CD4-positive, alpha-beta memory T cell (primary cell): ENCODE measurements at regions not wholly inside any gene's neighbourhood (a gene's known extent, or its start where the extent isn't known, plus 50 kb on each side); places are given as distances from the start of the nearest gene placed in this dataset.

Source experiments
- CTCF ChIA-PET: fragments of 350-600 bp; sonication (Branson Sonifier 250); formaldehyde crosslinking; loops from one replicate; lab custom pipeline; 2021; ENCODE audit warnings: inconsistent platforms; ENCODE audit not compliant: partially characterized antibody; lab: Charles Lee
- POLR2A ChIA-PET: fragments of 350-600 bp; sonication (Branson Sonifier 250); formaldehyde crosslinking; loops from one replicate; lab custom pipeline; 2021; ENCODE audit not compliant: partially characterized antibody; lab: Charles Lee
- DNase-seq, 5 donors: peaks; one replicate each; pipeline versions ENCODE4 v3.0.0 to v3.0.0-alpha.2; 2020 to 2022; ENCODE audit warnings: mixed read lengths in 1 of 5
- H3K27ac ChIP-seq: one replicate; pipeline ENCODE4 v1.7.0; 2013; ENCODE audit warnings: low read depth, low read length
- H3K27me3 ChIP-seq: 2 replicates; pipeline ENCODE4 v1.7.0; 2013; ENCODE audit warnings: mild to moderate bottlenecking, low read length, moderate library complexity; ENCODE audit not compliant: insufficient read depth
- H3K36me3 ChIP-seq: 2 replicates; pipeline ENCODE4 v1.7.0; 2013; ENCODE audit warnings: mild to moderate bottlenecking, low read length, moderate library complexity; ENCODE audit not compliant: insufficient read depth
- H3K4me1 ChIP-seq: 2 replicates; pipeline ENCODE4 v1.7.0; 2013; ENCODE audit warnings: mild to moderate bottlenecking, low read length, moderate library complexity; ENCODE audit not compliant: insufficient read depth
- H3K4me3 ChIP-seq, 2 donors: one replicate each; pipeline ENCODE4 v1.7.0; 2013; ENCODE audit warnings: low read length in 2 of 2, mild to moderate bottlenecking in 1 of 2
- H3K9me3 ChIP-seq, 2 donors: one replicate each; pipeline ENCODE4 v1.7.0; 2013; ENCODE audit warnings: low read length in 2 of 2, control low read depth in 1 of 2; ENCODE audit not compliant: control insufficient read depth in 1 of 2
- H3K27ac Mint-ChIP-seq, 7 donors: one replicate each; pipeline ENCODE4 v1.8.0; 2020 to 2021; ENCODE audit warnings: mixed read lengths in 7 of 7, mild to moderate bottlenecking in 6 of 7, inconsistent platforms in 3 of 7, moderate library complexity in 3 of 7
- H3K27me3 Mint-ChIP-seq, 2 donors: one replicate each; pipeline ENCODE4 v1.8.0; 2020 to 2021; ENCODE audit warnings: mixed read lengths in 2 of 2
- H3K36me3 Mint-ChIP-seq, 2 donors: one replicate each; pipeline ENCODE4 v1.8.0; 2020 to 2021; ENCODE audit warnings: mixed read lengths in 2 of 2, inconsistent platforms in 1 of 2, mild to moderate bottlenecking in 1 of 2
- H3K4me1 Mint-ChIP-seq, 4 donors: one replicate each; pipeline ENCODE4 v1.8.0; 2020 to 2021; ENCODE audit warnings: mixed read lengths in 4 of 4, mild to moderate bottlenecking in 1 of 4
- H3K4me3 Mint-ChIP-seq, 8 donors: one replicate each; pipeline ENCODE4 v1.8.0; 2020 to 2021; ENCODE audit warnings: mixed read lengths in 8 of 8, mild to moderate bottlenecking in 7 of 8, moderate library complexity in 6 of 8, inconsistent platforms in 3 of 8
- H3K9me3 Mint-ChIP-seq, 8 donors: one replicate each; pipeline ENCODE4 v1.8.0; 2020 to 2021; ENCODE audit warnings: mixed read lengths in 8 of 8, mild to moderate bottlenecking in 5 of 8, inconsistent platforms in 3 of 8, moderate library complexity in 1 of 8
- intact Hi-C: fragments of 100-400 bp; cut with micrococcal nuclease; formaldehyde crosslinking; loops from one replicate; pipeline ENCODE4 v1.15.1; 2023

DNA sequence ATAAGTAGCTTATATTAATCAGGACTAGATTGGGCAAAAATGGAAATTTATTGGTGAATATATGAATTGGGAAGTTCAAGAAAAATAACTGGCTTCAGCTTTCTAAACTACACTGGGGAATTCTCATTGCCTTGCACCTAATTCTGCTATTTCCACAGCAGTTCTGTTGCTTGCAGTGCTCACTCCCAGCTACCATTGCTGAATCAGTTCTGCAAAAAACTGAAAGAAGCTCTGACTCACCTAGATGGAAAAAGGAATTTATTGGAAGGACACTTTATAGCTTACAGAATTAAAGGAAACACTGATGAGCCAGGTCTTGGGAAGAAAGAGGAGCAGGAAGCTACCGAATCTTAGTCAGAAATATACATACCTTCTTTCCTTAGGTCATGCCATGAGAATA, 60.3 kb upstream of the ACVR1 start:
- Mint-ChIP-seq H3K9me3 (no peaks in the 10 kb centered on the region), H3K4me3 (peak overlapping the region in 1 of 8 donors; percentile 27), H3K36me3 (no peaks in the 10 kb centered on the region), H3K4me1 (peaks cover 8 to 13% (median 11%) of the 10 kb centered on the region in 4 donors), H3K27ac (no peak overlapping the region), H3K27me3 (peaks cover 2% of the 10 kb centered on the region in 2 donors)
- ChIA-PET CTCF (interaction anchor here (0.9 kb wide), 3 partner anchors 13 to 35 kb away, joined by 3 read pairs; no protein-coding TSS in a partner anchor), POLR2A (no interaction called here)
- DNase-seq: no peak
- intact Hi-C loops: no loop called here
- Histone ChIP-seq H3K9me3 (no peaks in the 10 kb centered on the region), H3K4me3 (no peak overlapping the region), H3K4me1 (peaks cover 3% of the 10 kb centered on the region), H3K27ac (no peak overlapping the region), H3K27me3 (no peaks in the 10 kb centered on the region), H3K36me3 (no peaks in the 10 kb centered on the region)

DNA sequence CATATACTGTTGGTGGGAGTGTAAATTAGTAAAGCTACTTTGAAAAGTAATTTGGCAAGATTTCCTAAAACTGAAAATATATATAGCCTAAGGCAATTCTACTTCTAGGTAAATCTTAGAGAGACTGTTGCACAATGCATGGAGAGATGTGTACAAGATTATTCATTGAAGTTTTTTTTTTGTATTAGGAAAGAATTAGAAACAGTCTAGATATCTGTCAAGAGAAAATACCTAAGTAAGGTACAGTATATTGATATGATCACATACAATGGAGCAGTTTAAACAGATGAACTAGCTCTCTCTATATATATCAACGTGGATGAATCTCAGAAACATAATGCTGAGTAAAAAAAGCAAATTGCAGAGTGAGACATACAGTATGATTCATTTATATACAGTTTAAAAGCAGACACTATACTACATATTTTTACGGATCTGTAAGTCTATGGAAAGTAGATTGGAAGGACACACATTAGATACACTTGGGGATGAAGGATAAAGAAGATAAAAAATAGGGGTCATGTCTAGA, 59.3 kb upstream of the ACVR1 start:
- no peak overlapping the region for H3K27ac Mint-ChIP-seq
- H3K9me3 Mint-ChIP-seq: no peaks in the 10 kb centered on the region

GRCh38 chr2:157934684-157935377, 58.7 kb upstream of the ACVR1 start:
- Mint-ChIP-seq H3K36me3 (peaks cover 0 to 4% of the 10 kb centered on the region in 2 donors), H3K4me3 (no peak overlapping the region), H3K27me3 (peaks cover 2% of the 10 kb centered on the region in 2 donors), H3K9me3 (no peaks in the 10 kb centered on the region), H3K27ac (no peak overlapping the region), H3K4me1 (peaks cover 8 to 13% (median 11%) of the 10 kb centered on the region in 4 donors)
- H3K4me1 ChIP-seq: peaks cover 3% of the 10 kb centered on the region
- ChIA-PET POLR2A (interaction anchor here (1.2 kb wide), 1 partner anchor 60 kb away, joined by 3 read pairs; no protein-coding TSS in a partner anchor), CTCF (interaction anchor here (0.7 kb wide), 1 partner anchor 33 kb away, joined by 3 read pairs; no protein-coding TSS in a partner anchor)
- no peak overlapping the region for H3K4me3 ChIP-seq
- no peak overlapping the region for H3K27ac ChIP-seq
- intact Hi-C loops: no loop called here
- DNase-seq: no peak
- H3K36me3 ChIP-seq: no peaks in the 10 kb centered on the region
- no peaks in the 10 kb centered on the region for H3K27me3 ChIP-seq
- H3K9me3 ChIP-seq: no peaks in the 10 kb centered on the region

More for the DNA sequence above, 59.3 kb upstream of the ACVR1 start:
- H3K27ac ChIP-seq: no peak overlapping the region
- H3K4me1 Mint-ChIP-seq: peaks cover 8 to 13% (median 11%) of the 10 kb centered on the region in 4 donors
- H3K36me3 Mint-ChIP-seq: no peaks in the 10 kb centered on the region
- H3K27me3 Mint-ChIP-seq: peaks cover 2% of the 10 kb centered on the region in 2 donors
- no peak overlapping the region for H3K4me3 Mint-ChIP-seq
- H3K4me3 ChIP-seq: no peak overlapping the region
- CTCF ChIA-PET: interaction anchor here (0.7 kb wide), 1 partner anchor 34 kb away, joined by 3 read pairs; no protein-coding TSS in a partner anchor
- POLR2A ChIA-PET: interaction anchor here (1.2 kb wide), 1 partner anchor 60 kb away, joined by 3 read pairs; no protein-coding TSS in a partner anchor
- peaks cover 3% of the 10 kb centered on the region for H3K4me1 ChIP-seq
- no peak for DNase-seq
- no peaks in the 10 kb centered on the region for H3K36me3 ChIP-seq
- no peaks in the 10 kb centered on the region for H3K27me3 ChIP-seq
- no peaks in the 10 kb centered on the region for H3K9me3 ChIP-seq
- intact Hi-C loops: no loop called here

DNA sequence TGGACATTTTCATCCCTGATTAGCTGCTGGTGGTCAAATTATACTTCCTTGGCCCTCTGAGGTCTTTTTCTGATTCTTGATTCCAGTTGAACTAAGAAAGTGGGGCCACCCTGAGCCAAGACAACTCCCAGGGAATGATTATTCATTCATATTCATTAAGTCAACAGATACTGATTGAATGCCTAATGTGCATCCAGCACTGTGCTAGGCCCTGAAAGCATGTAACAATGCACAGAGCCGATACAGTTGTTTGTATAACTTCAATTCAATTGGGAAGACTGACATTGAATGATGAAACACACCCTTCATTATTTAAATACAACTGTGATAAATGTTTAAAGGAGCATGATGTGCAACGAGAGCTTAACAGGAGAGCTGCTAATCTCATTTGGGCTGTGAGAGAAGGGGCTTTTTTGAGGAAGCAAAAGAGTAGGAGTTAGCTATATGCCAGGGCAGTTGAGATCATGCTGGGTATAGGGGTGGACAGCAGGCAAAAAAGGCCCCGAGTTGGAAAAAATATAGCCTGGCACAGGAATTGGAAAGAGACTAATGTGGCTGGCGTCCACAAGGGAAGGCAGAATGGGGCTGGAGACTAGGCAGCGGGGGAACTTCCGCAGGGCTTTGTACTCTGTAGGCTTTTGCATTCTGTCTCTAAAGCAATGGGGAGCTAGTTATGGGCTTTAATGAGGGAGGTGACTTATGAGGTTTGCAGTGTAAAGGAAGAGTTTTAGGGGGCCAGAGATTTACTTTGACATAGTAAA, 57.2 kb upstream of the ACVR1 start:
- H3K4me3 ChIP-seq: no peak overlapping the region
- H3K36me3 ChIP-seq: no peaks in the 10 kb centered on the region
- ChIA-PET CTCF (interaction anchor here (0.6 to 3.2 kb wide), 2 partner anchors 11 to 31 kb away, joined by 3 to 11 read pairs; no protein-coding TSS in a partner anchor), POLR2A (no interaction called here)
- no peak overlapping the region for H3K27ac Mint-ChIP-seq
- H3K9me3 Mint-ChIP-seq: no peaks in the 10 kb centered on the region
- DNase-seq: no peak
- peaks cover 0 to 4% of the 10 kb centered on the region in 2 donors for H3K36me3 Mint-ChIP-seq
- intact Hi-C loops: no loop called here
- no peak overlapping the region for H3K4me3 Mint-ChIP-seq
- no peaks in the 10 kb centered on the region for H3K9me3 ChIP-seq
- H3K27ac ChIP-seq: no peak overlapping the region
- peaks cover 3% of the 10 kb centered on the region for H3K4me1 ChIP-seq
- H3K4me1 Mint-ChIP-seq: peaks cover 8 to 13% (median 11%) of the 10 kb centered on the region in 4 donors
- H3K27me3 Mint-ChIP-seq: peaks cover 2% of the 10 kb centered on the region in 2 donors
- no peaks in the 10 kb centered on the region for H3K27me3 ChIP-seq

GRCh38 chr2:157932480-157933159, 56.5 kb upstream of the ACVR1 start:
- intact Hi-C loops: no loop called here
- H3K4me1 Mint-ChIP-seq: peaks cover 8 to 13% (median 10%) of the 10 kb centered on the region in 4 donors

DNA sequence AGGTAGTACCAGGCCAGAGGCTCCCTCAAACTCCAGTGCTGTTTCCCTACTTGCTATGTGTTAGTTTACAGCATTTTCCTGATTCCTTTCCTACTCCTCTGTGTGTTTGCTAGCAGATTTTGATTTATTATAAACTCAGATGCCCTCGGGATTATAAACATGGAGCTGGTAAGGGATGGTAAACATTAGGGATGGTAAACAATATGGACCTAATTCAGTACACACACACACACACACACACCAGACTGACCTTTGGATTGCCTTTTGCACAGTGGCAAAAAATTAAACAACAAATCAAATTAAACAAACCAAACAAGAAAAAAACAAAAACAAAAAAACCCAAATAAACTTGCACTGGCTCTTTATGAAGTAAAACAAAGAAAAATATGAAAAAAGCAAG, 55.4 kb upstream of the ACVR1 start:
- intact Hi-C loops: no loop called here
- H3K36me3 ChIP-seq: no peaks in the 10 kb centered on the region
- peaks cover 0 to 4% of the 10 kb centered on the region in 2 donors for H3K36me3 Mint-ChIP-seq
- CTCF ChIA-PET: interaction anchor here (1.9 to 3.2 kb wide), 2 partner anchors 13 to 30 kb away, joined by 6 to 11 read pairs; no protein-coding TSS in a partner anchor
- no peak overlapping the region for H3K4me3 Mint-ChIP-seq
- peaks cover 2% of the 10 kb centered on the region in 2 donors for H3K27me3 Mint-ChIP-seq
- no peak overlapping the region for H3K27ac ChIP-seq
- H3K9me3 ChIP-seq: no peaks in the 10 kb centered on the region
- no peak overlapping the region for H3K27ac Mint-ChIP-seq
- no peak for DNase-seq
- peaks cover 3% of the 10 kb centered on the region for H3K4me1 ChIP-seq
- H3K4me3 ChIP-seq: no peak overlapping the region
- POLR2A ChIA-PET: no interaction called here
- no peaks in the 10 kb centered on the region for H3K27me3 ChIP-seq
- peaks cover 8 to 12% (median 10%) of the 10 kb centered on the region in 4 donors for H3K4me1 Mint-ChIP-seq
- no peaks in the 10 kb centered on the region for H3K9me3 Mint-ChIP-seq

More at GRCh38 chr2:157932480-157933159, 56.5 kb upstream of the ACVR1 start:
- Histone ChIP-seq H3K4me3 (no peak overlapping the region), H3K27ac (no peak overlapping the region), H3K4me1 (peaks cover 3% of the 10 kb centered on the region), H3K36me3 (no peaks in the 10 kb centered on the region), H3K27me3 (no peaks in the 10 kb centered on the region), H3K9me3 (no peaks in the 10 kb centered on the region)
- Mint-ChIP-seq H3K9me3 (no peaks in the 10 kb centered on the region), H3K36me3 (peaks cover 0 to 4% of the 10 kb centered on the region in 2 donors), H3K27me3 (peaks cover 2% of the 10 kb centered on the region in 2 donors), H3K4me3 (no peak overlapping the region), H3K27ac (no peak overlapping the region)
- POLR2A ChIA-PET: no interaction called here
- DNase-seq: no peak
- CTCF ChIA-PET: interaction anchor here (1.9 to 3.2 kb wide), 2 partner anchors 11 to 31 kb away, joined by 6 to 11 read pairs; no protein-coding TSS in a partner anchor
